ENCODE measurements at regions not wholly inside any gene's neighbourhood (a gene's known extent, or its start where the extent isn't known, plus 50 kb on each side); places are given as distances from the start of the nearest gene placed in this dataset.

GRCh38 chr14:27114180-27114579, 516.3 kb upstream of the NOVA1 start:
- no peak for DNase-seq

GRCh38 chr14:27123162-27123561, 525.3 kb upstream of the NOVA1 start:
- no peak for DNase-seq

GRCh38 chr14:27127838-27128237, 530.0 kb upstream of the NOVA1 start:
- DNase-seq = no peak

- DNase-seq = no peak
Measured at GRCh38 chr14:27134200-27134599, 536.4 kb upstream of the NOVA1 start.

- no peak for DNase-seq
Measured at GRCh38 chr14:27145170-27145569, 547.3 kb upstream of the NOVA1 start.

- no peak for DNase-seq
Measured at GRCh38 chr14:27148143-27148542, 550.3 kb upstream of the NOVA1 start.

GRCh38 chr14:27164139-27164538, 566.3 kb upstream of the NOVA1 start:
- DNase-seq = no peak

- DNase-seq = no peak
Measured at GRCh38 chr14:27175489-27175888, 577.7 kb upstream of the NOVA1 start.

GRCh38 chr14:27181333-27181732, 583.5 kb upstream of the NOVA1 start:
- no peak for DNase-seq

GRCh38 chr14:27184427-27184826, 586.6 kb upstream of the NOVA1 start:
- DNase-seq = peak; percentile 56

GRCh38 chr14:27186048-27186447, 588.2 kb upstream of the NOVA1 start:
- no peak for DNase-seq

- no peak for DNase-seq
Measured at GRCh38 chr14:27187136-27187535, 589.3 kb upstream of the NOVA1 start.

- DNase-seq = no peak
Measured at GRCh38 chr14:27190296-27190695, 592.5 kb upstream of the NOVA1 start.

GRCh38 chr14:27199272-27199671, 601.4 kb upstream of the NOVA1 start:
- no peak for DNase-seq

GRCh38 chr14:27205036-27205435, 607.2 kb upstream of the NOVA1 start:
- DNase-seq = no peak

GRCh38 chr14:27211741-27212140, 613.9 kb upstream of the NOVA1 start:
- no peak for DNase-seq

GRCh38 chr14:27222671-27223070, 624.8 kb upstream of the NOVA1 start:
- DNase-seq = no peak

GRCh38 chr14:27223906-27224305, 626.1 kb upstream of the NOVA1 start:
- DNase-seq = no peak

- DNase-seq = no peak
Measured at GRCh38 chr14:27228053-27228452, 630.2 kb upstream of the NOVA1 start.

GRCh38 chr14:27234331-27234730, 636.5 kb upstream of the NOVA1 start:
- no peak for DNase-seq

- no peak for DNase-seq
Measured at GRCh38 chr14:27236601-27237000, 638.8 kb upstream of the NOVA1 start.

- peak; percentile 24 for DNase-seq
Measured at GRCh38 chr14:27242874-27243273, 645.0 kb upstream of the NOVA1 start.

- DNase-seq = no peak
Measured at GRCh38 chr14:27243365-27243764, 645.5 kb upstream of the NOVA1 start.

GRCh38 chr14:27245947-27246346, 648.1 kb upstream of the NOVA1 start:
- no peak for DNase-seq

GRCh38 chr14:27253966-27254365, 656.1 kb upstream of the NOVA1 start:
- DNase-seq = no peak

GRCh38 chr14:27256805-27257204, 659.0 kb upstream of the NOVA1 start:
- DNase-seq = no peak

All from DMS79 treated with DMSO at 0.1 percent for 48 hours (cell line).